SK-N-SH (cell line): ENCODE measurements at regions not wholly inside any gene's neighbourhood (a gene's known extent, or its start where the extent isn't known, plus 50 kb on each side); places are given as distances from the start of the nearest gene placed in this dataset.

Experiments used
- CTCF ChIA-PET: fragments of 300-600, 350-600 bp; formaldehyde crosslinking; extraction: SDS; loops from one replicate; lab custom pipeline; 2021; lab: Yijun Ruan, JAX
- POLR2A ChIA-PET: fragments of 350-600 bp; sonication (Branson Sonifier 250); formaldehyde crosslinking; extraction: SDS; loops from one replicate; lab custom pipeline; 2020; ENCODE audit warnings: antibody characterized with exemption, inconsistent platforms; lab: Yijun Ruan, JAX
- DNase-seq: peaks from one replicate; pipeline ENCODE4 v3.0.0; 2012
- H2AFZ ChIP-seq: fragments of 200-600 bp; sonication (generic); 2 replicates; pipeline ENCODE4 v1.8.1; 2016; ENCODE audit warnings: antibody characterized with exemption, mild to moderate bottlenecking, low read depth
- H3F3A ChIP-seq: fragments of 200-600 bp; sonication (generic); replicated peaks from 2 replicates; pipeline ENCODE3; 2016; ENCODE audit warnings: antibody characterized with exemption, mild to moderate bottlenecking; ENCODE audit not compliant: insufficient read depth
- H3K27ac ChIP-seq, 2 experiments: fragments of 200-500 bp in 1 of 2; fragments of 200-600 bp in 1 of 2; sonication (Bioruptor generic) in 1 of 2; sonication (generic), shearing (Covaris generic) in 1 of 2; 2 replicates each; pipeline versions ENCODE4 v1.5.1 to v1.6.1; 2014 to 2016; ENCODE audit warnings: low read depth in 2 of 2, inconsistent platforms in 1 of 2, low read length in 1 of 2, mild to moderate bottlenecking in 1 of 2, mixed read lengths in 1 of 2
- H3K27me3 ChIP-seq: fragments of 200-600 bp; sonication (generic), shearing (Covaris generic); 2 replicates; pipeline ENCODE4 v1.6.1; 2016; ENCODE audit warnings: mixed run types; ENCODE audit not compliant: insufficient read depth
- H3K36me3 ChIP-seq, 2 experiments: fragments of 200-500 bp in 1 of 2; fragments of 200-600 bp in 1 of 2; sonication (Bioruptor generic) in 1 of 2; sonication (generic) in 1 of 2; replicated peaks in 1 of 2; 2 replicates each; pipeline versions ENCODE3 to v1.5.1; 2014 to 2016; ENCODE audit warnings: low read length in 1 of 2, mild to moderate bottlenecking in 1 of 2; ENCODE audit not compliant: insufficient read depth in 2 of 2, control insufficient read depth in 1 of 2
- H3K4me1 ChIP-seq, 2 experiments: fragments of 200-500 bp in 1 of 2; fragments of 200-600 bp in 1 of 2; sonication (Bioruptor generic) in 1 of 2; sonication (generic), shearing (Covaris generic) in 1 of 2; 2 replicates each; pipeline versions ENCODE4 v1.5.1 to v1.6.1; 2014 to 2016; ENCODE audit warnings: low read depth in 1 of 2, low read length in 1 of 2, mixed run types in 1 of 2; ENCODE audit not compliant: insufficient read depth in 2 of 2, control insufficient read depth in 1 of 2
- H3K4me2 ChIP-seq: fragments of 200-600 bp; sonication (generic), shearing (Covaris generic); 2 replicates; pipeline ENCODE4 v1.6.1; 2017; ENCODE audit warnings: mixed run types
- H3K4me3 ChIP-seq, 2 experiments: fragments of 200-500 bp in 1 of 2; fragments of 200-600 bp in 1 of 2; sonication (Bioruptor generic) in 1 of 2; sonication (generic), shearing (Covaris generic) in 1 of 2; 2 replicates each; pipeline versions ENCODE4 v1.5.1 to v1.8.1; 2014 to 2016; ENCODE audit warnings: low read depth in 2 of 2, inconsistent platforms in 1 of 2, low read length in 1 of 2, mild to moderate bottlenecking in 1 of 2, mixed read lengths in 1 of 2, moderate library complexity in 1 of 2
- H3K79me2 ChIP-seq: fragments of 200-600 bp; sonication (generic); 2 replicates; pipeline ENCODE4 v1.8.1; 2017; ENCODE audit warnings: mild to moderate bottlenecking; ENCODE audit not compliant: insufficient read depth
- H3K9ac ChIP-seq: fragments of 200-600 bp; sonication (generic); 2 replicates; pipeline ENCODE4 v1.6.1; 2017; ENCODE audit warnings: mixed run types
- H3K9me2 ChIP-seq: fragments of 200-600 bp; sonication (generic); 2 replicates; pipeline ENCODE4 v1.6.1; 2017; ENCODE audit warnings: mixed run types
- H3K9me3 ChIP-seq: fragments of 200-600 bp; sonication (generic); 2 replicates; pipeline ENCODE4 v1.6.1; 2017; ENCODE audit warnings: mixed run types, mild to moderate bottlenecking, moderate library complexity
- H4K20me1 ChIP-seq: fragments of 200-600 bp; sonication (generic); 2 replicates; pipeline ENCODE4 v1.6.1; 2017; ENCODE audit warnings: mild to moderate bottlenecking, mixed run types; ENCODE audit not compliant: insufficient read depth
- CHD2 ChIP-seq: fragments of 150-350 bp; IDR thresholded peaks from 2 replicates; pipeline ENCODE4 v1.6.1; 2018; ENCODE audit warnings: low read length; ENCODE audit not compliant: partially characterized antibody
- EZH2phosphoT487 ChIP-seq: fragments of 200-600 bp; sonication (generic); IDR thresholded peaks from 2 replicates; pipeline ENCODE4 v1.6.1; 2017; ENCODE audit warnings: low read depth, mixed run types, mild to moderate bottlenecking, antibody characterized with exemption, moderate library complexity, borderline replicate concordance
- FOSL2 ChIP-seq: IDR thresholded peaks from 2 replicates; pipeline ENCODE4 v1.4.0; 2012; ENCODE audit warnings: low read depth, mild to moderate bottlenecking, moderate library complexity, borderline replicate concordance
- FOXJ3 ChIP-seq: sonication (generic); formaldehyde crosslinking; IDR thresholded peaks from 2 replicates; pipeline ENCODE4 v1.5.1; 2020; ENCODE audit warnings: mild to moderate bottlenecking, missing genetic modification reagents
- FOXM1 ChIP-seq: IDR thresholded peaks from 2 replicates; pipeline ENCODE4 v1.4.0; 2012; ENCODE audit warnings: low read depth, mild to moderate bottlenecking
- GABPA ChIP-seq: IDR thresholded peaks from 2 replicates; pipeline ENCODE4 v1.4.0; 2012; ENCODE audit warnings: low read depth, mild to moderate bottlenecking
- GATA2 ChIP-seq: sonication (generic); formaldehyde crosslinking; IDR thresholded peaks from 2 replicates; pipeline ENCODE4 v1.5.0; 2020; ENCODE audit warnings: mild to moderate bottlenecking, missing genetic modification reagents
- JUND ChIP-seq: IDR thresholded peaks from 2 replicates; pipeline ENCODE4 v1.4.0; 2012
- MEF2A ChIP-seq: IDR thresholded peaks from 2 replicates; pipeline ENCODE4 v1.4.0; 2012; ENCODE audit warnings: low read depth, borderline replicate concordance
- MXI1 ChIP-seq: IDR thresholded peaks from 2 replicates; pipeline ENCODE4 v1.6.1; 2012; ENCODE audit warnings: mild to moderate bottlenecking, low read depth, low read length, improper control_type of control experiment
- NFIC ChIP-seq: IDR thresholded peaks from 2 replicates; pipeline ENCODE4 v1.4.0; 2012; ENCODE audit warnings: borderline replicate concordance
- POLR2AphosphoS5 ChIP-seq: IDR thresholded peaks from 2 replicates; pipeline ENCODE4 v1.6.1; 2012; ENCODE audit warnings: low read depth, low read length
- RCOR1 ChIP-seq: fragments of 150-350 bp; IDR thresholded peaks from 2 replicates; pipeline ENCODE4 v1.6.1; 2017; ENCODE audit warnings: antibody characterized with exemption, low read length
- RFX5 ChIP-seq: IDR thresholded peaks from 2 replicates; pipeline ENCODE4 v1.6.1; 2012; ENCODE audit warnings: mild to moderate bottlenecking, improper control_type of control experiment, low read length
- RXRA ChIP-seq: IDR thresholded peaks from 2 replicates; pipeline ENCODE4 v1.4.0; 2012; ENCODE audit warnings: low read depth, mild to moderate bottlenecking, borderline replicate concordance
- TAF1 ChIP-seq: IDR thresholded peaks from 2 replicates; pipeline ENCODE4 v1.6.1; 2012; ENCODE audit warnings: low read depth, mild to moderate bottlenecking, low read length, moderate library complexity, borderline replicate concordance
- YY1 ChIP-seq: IDR thresholded peaks from 2 replicates; pipeline ENCODE4 v1.4.0; 2012; ENCODE audit warnings: low read depth, mild to moderate bottlenecking
- WGBS: methylation state at CpG from one replicate; pipeline ENCODE4 v1.1.6; 2017; ENCODE audit warnings: low lambda C conversion rate; 5-methylcytosine and 5-hydroxymethylcytosine counted together
- TF ChIP-seq, protein P1 (sequence below): fragments of 150-350 bp; IDR thresholded peaks from 2 replicates; pipeline ENCODE4 v1.6.1; 2017; ENCODE audit warnings: antibody characterized with exemption, low read length, low read depth, borderline replicate concordance
- TF ChIP-seq, protein P2 (sequence below): IDR thresholded peaks from 2 replicates; pipeline ENCODE4 v1.4.0; 2012; ENCODE audit warnings: low read depth, borderline replicate concordance
- TF ChIP-seq, protein P3 (sequence below): fragments of 200-600 bp; sonication (generic); IDR thresholded peaks from 2 replicates; pipeline ENCODE4 v1.6.1; 2017; ENCODE audit warnings: antibody characterized with exemption, mild to moderate bottlenecking, moderate library complexity
- TF ChIP-seq, protein P4 (sequence below): IDR thresholded peaks from 2 replicates; pipeline ENCODE4; 2012
- TF ChIP-seq, protein P5 (sequence below): IDR thresholded peaks from 2 replicates; pipeline ENCODE4 v1.4.0; 2012; ENCODE audit warnings: low read depth, borderline replicate concordance

DNA sequence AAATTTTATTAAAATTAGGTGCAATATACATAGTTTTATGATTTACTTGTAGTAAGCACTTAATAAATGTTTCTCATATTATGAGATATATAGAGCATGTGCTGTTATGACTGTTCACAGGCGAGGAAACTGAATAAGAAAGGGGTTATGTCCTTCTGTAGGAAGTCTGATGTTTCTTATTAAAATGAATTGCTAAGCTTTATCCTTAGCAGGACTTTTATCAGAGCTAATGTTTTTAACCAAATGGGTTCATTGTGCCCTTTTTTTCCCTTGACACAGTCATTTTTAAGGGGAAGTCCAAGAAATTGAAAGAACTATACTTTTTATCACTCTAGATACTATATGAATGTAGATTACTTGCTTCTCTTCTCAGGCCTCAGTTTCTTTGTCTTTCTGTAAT, 285.2 kb downstream of the PTPRC start:
- POLR2A ChIA-PET, result no interaction called here
- CTCF ChIA-PET, result interaction anchor here (1.0 kb wide), 1 partner anchor 10 kb away, joined by 3 read pairs; no protein-coding TSS in a partner anchor
- H3F3A ChIP-seq, result peaks cover 5% of the 10 kb centered on the region
- no peaks in the 10 kb centered on the region for H3K9me3 ChIP-seq
- H3K9me2 ChIP-seq, result no peaks in the 10 kb centered on the region; the same call in 1 of the 2 replicates
- no peak overlapping the region for H3K4me3 ChIP-seq
- DNase-seq, result no peak
- WGBS, result 95% methylated on average over 1 of the region's 1 CpG
- H3K36me3 ChIP-seq, result peaks cover 0 to 48% of the 10 kb centered on the region in 2 experiments
- no peak overlapping the region for H2AFZ ChIP-seq
- no peak overlapping the region for H3K9ac ChIP-seq
- no peaks in the 10 kb centered on the region; the same call in 1 of the 2 replicates for H4K20me1 ChIP-seq
- H3K4me2 ChIP-seq, result no peak overlapping the region
- H3K27ac ChIP-seq, result no peak overlapping the region
- TF ChIP-seq, protein P1, sequence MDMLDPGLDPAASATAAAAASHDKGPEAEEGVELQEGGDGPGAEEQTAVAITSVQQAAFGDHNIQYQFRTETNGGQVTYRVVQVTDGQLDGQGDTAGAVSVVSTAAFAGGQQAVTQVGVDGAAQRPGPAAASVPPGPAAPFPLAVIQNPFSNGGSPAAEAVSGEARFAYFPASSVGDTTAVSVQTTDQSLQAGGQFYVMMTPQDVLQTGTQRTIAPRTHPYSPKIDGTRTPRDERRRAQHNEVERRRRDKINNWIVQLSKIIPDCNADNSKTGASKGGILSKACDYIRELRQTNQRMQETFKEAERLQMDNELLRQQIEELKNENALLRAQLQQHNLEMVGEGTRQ, result no peak
- TF ChIP-seq POLR2AphosphoS5 (no peak), GATA2 (CRISPR knock-in tag) (no peak), RFX5 (no peak), GABPA (no peak), MEF2A (no peak), FOXJ3 (CRISPR knock-in tag) (no peak), CHD2 (no peak), RXRA (no peak)
- TF ChIP-seq, protein P2, sequence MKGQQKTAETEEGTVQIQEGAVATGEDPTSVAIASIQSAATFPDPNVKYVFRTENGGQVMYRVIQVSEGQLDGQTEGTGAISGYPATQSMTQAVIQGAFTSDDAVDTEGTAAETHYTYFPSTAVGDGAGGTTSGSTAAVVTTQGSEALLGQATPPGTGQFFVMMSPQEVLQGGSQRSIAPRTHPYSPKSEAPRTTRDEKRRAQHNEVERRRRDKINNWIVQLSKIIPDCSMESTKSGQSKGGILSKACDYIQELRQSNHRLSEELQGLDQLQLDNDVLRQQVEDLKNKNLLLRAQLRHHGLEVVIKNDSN, result no peak
- TF ChIP-seq, protein P3, sequence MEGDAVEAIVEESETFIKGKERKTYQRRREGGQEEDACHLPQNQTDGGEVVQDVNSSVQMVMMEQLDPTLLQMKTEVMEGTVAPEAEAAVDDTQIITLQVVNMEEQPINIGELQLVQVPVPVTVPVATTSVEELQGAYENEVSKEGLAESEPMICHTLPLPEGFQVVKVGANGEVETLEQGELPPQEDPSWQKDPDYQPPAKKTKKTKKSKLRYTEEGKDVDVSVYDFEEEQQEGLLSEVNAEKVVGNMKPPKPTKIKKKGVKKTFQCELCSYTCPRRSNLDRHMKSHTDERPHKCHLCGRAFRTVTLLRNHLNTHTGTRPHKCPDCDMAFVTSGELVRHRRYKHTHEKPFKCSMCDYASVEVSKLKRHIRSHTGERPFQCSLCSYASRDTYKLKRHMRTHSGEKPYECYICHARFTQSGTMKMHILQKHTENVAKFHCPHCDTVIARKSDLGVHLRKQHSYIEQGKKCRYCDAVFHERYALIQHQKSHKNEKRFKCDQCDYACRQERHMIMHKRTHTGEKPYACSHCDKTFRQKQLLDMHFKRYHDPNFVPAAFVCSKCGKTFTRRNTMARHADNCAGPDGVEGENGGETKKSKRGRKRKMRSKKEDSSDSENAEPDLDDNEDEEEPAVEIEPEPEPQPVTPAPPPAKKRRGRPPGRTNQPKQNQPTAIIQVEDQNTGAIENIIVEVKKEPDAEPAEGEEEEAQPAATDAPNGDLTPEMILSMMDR, result no peak
- TF ChIP-seq, protein P4, sequence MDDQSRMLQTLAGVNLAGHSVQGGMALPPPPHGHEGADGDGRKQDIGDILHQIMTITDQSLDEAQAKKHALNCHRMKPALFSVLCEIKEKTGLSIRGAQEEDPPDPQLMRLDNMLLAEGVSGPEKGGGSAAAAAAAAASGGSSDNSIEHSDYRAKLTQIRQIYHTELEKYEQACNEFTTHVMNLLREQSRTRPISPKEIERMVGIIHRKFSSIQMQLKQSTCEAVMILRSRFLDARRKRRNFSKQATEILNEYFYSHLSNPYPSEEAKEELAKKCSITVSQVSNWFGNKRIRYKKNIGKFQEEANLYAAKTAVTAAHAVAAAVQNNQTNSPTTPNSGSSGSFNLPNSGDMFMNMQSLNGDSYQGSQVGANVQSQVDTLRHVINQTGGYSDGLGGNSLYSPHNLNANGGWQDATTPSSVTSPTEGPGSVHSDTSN, result no peak
- peaks cover 80% of the 10 kb centered on the region for H3K79me2 ChIP-seq
- H3K4me1 ChIP-seq, result peaks cover 0 to under 1% of the 10 kb centered on the region in 2 experiments; a peak in 2 of 4 replicates
- no peaks in the 10 kb centered on the region for H3K27me3 ChIP-seq

DNA sequence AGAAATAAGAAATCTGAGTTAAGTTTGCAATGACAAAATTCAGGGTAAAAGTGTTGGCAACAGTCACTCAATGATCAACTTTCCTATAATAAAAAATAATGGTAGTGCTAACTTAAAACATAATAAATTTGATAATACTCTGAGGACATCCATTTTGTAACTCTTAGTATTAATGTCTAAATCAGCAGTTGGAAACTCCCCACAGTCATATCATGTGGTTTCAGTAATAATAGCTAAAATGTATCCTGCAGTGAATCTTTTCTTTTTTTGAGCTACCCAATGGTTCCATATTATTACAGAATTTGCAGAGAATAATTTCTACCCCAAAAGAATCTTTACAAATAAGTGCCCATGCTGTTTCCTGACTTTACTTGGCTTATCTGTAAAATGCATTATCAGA, 286.7 kb downstream of the PTPRC start:
- H3K9ac ChIP-seq, result no peak overlapping the region
- no peaks in the 10 kb centered on the region for H3K27me3 ChIP-seq
- no peaks in the 10 kb centered on the region; the same call in 1 of the 2 replicates for H4K20me1 ChIP-seq
- ChIA-PET CTCF (interaction anchor here (1.4 kb wide), 1 partner anchor 11 kb away, joined by 6 read pairs; no protein-coding TSS in a partner anchor), POLR2A (no interaction called here)
- peaks cover 81% of the 10 kb centered on the region for H3K79me2 ChIP-seq
- no peaks in the 10 kb centered on the region; the same call in 1 of the 2 replicates for H3K9me2 ChIP-seq
- H3K4me2 ChIP-seq, result no peak overlapping the region
- H3K36me3 ChIP-seq, result peaks cover 0 to 40% of the 10 kb centered on the region in 2 experiments
- H3F3A ChIP-seq, result no peaks in the 10 kb centered on the region
- no peaks in the 10 kb centered on the region for H3K9me3 ChIP-seq
- DNase-seq, result no peak
- H2AFZ ChIP-seq, result no peak overlapping the region
- no peak overlapping the region for H3K27ac ChIP-seq
- peaks cover 8 to 10% of the 10 kb centered on the region in 2 experiments; a peak in 3 of 4 replicates for H3K4me1 ChIP-seq
- no peak overlapping the region for H3K4me3 ChIP-seq
- TF ChIP-seq NFIC (no peak), FOXM1 (no peak), EZH2phosphoT487 (no peak), MEF2A (no peak), JUND (no peak), FOSL2 (no peak), RXRA (no peak), TAF1 (no peak), MXI1 (no peak), GABPA (no peak), FOXJ3 (CRISPR knock-in tag) (no peak), YY1 (no peak), RCOR1 (no peak), RFX5 (no peak), CHD2 (no peak)
- TF ChIP-seq, protein P5, sequence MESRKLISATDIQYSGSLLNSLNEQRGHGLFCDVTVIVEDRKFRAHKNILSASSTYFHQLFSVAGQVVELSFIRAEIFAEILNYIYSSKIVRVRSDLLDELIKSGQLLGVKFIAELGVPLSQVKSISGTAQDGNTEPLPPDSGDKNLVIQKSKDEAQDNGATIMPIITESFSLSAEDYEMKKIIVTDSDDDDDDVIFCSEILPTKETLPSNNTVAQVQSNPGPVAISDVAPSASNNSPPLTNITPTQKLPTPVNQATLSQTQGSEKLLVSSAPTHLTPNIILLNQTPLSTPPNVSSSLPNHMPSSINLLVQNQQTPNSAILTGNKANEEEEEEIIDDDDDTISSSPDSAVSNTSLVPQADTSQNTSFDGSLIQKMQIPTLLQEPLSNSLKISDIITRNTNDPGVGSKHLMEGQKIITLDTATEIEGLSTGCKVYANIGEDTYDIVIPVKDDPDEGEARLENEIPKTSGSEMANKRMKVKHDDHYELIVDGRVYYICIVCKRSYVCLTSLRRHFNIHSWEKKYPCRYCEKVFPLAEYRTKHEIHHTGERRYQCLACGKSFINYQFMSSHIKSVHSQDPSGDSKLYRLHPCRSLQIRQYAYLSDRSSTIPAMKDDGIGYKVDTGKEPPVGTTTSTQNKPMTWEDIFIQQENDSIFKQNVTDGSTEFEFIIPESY, result no peak
